ENCODE measurements at regions not wholly inside any gene's neighbourhood (a gene's known extent, or its start where the extent isn't known, plus 50 kb on each side); places are given as distances from the start of the nearest gene placed in this dataset.

DNA sequence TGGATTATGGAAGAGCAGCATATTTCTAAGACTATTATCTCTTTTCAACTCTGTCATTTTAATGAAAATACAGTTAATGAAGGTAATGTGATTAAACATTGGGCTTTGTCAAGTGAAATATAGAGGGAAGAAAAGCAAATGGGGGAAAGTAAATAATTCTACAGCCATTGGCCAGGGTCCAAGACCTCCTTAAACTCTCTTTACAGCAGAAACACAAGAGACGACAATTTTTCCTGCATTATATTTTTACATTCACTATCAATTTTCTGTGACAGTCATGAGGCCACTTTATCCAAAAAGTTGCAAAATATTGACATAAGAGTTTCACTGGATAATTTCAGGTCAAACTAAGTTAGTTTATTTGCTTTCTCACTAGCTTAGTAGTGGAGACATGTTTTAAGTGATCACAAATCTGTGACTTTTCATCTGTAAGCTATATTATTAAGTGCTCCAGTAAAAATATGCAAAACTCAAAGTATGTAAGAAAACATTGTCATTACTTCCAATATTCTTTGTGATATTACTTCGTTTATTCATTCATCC lies 385.9 kb upstream of the DPH6 start:
- no peak overlapping the region for H3K4me3 ChIP-seq (ENCODE audit: low read depth, poor library complexity, severe bottlenecking)
- DNase-seq (ENCODE audit: low spot score in 2 of 2) = no peak
- TF ChIP-seq, protein P1, sequence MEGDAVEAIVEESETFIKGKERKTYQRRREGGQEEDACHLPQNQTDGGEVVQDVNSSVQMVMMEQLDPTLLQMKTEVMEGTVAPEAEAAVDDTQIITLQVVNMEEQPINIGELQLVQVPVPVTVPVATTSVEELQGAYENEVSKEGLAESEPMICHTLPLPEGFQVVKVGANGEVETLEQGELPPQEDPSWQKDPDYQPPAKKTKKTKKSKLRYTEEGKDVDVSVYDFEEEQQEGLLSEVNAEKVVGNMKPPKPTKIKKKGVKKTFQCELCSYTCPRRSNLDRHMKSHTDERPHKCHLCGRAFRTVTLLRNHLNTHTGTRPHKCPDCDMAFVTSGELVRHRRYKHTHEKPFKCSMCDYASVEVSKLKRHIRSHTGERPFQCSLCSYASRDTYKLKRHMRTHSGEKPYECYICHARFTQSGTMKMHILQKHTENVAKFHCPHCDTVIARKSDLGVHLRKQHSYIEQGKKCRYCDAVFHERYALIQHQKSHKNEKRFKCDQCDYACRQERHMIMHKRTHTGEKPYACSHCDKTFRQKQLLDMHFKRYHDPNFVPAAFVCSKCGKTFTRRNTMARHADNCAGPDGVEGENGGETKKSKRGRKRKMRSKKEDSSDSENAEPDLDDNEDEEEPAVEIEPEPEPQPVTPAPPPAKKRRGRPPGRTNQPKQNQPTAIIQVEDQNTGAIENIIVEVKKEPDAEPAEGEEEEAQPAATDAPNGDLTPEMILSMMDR (IDR thresholded peaks at IDR 0.05) = no peak
- TF ChIP-seq POLR2A (IDR thresholded peaks at IDR 0.05) = no peak
- 74 to 76% methylated on average over 2 of the region's 2 CpGs for WGBS, 2 donors
- intact Hi-C loops (cut with DNase I; ENCODE audit: low total_unique reads) = no loop called here

DNA sequence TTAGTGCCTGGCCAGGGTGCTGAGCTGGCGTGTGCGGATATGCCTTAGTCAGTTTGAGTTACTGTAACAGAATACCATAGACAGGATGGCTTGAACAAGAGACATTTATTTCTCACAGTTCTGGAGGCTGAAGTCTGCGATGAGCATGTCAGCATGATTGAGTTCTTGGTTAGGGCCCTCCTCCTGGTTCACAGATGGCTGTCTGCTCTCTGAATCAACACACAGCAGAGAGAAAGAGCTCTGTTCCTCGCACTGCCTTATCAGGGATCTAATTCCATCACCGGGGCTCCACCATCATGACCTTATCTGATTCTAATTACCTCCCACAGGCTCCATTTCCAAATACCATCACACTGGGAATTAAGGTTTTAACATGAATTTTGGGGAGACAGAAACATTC lies 386.6 kb upstream of the DPH6 start:
- no peak overlapping the region for H3K4me3 ChIP-seq (ENCODE audit: low read depth, poor library complexity, severe bottlenecking)
- TF ChIP-seq POLR2A (IDR thresholded peaks at IDR 0.05) = no peak
- TF ChIP-seq, protein P1 (IDR thresholded peaks at IDR 0.05) = no peak
- DNase-seq (ENCODE audit: low spot score in 2 of 2) = no peak
- intact Hi-C loops (cut with DNase I; ENCODE audit: low total_unique reads) = no loop called here
- 70 to 74% methylated on average over 5 of the region's 5 CpGs for WGBS, 2 donors

DNA sequence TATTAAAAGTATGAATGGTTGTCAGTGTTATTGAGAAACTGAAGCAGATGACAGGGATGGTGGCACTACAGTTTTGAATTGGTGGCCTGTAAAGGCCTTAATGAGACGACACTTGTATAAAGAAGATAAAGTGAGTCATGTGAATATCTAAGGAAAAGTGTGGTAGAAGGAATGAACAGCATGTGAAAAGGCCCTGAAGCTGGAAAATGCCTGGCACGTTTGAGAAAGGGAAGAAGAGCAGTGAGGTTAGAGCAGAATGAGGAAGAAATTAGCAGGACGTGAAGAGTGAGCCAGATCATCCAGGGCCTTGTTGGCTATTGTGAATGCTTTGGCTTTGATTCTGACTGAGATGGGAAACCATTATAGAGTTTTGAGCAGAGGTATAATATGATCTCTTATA lies 387.6 kb upstream of the DPH6 start:
- no peak overlapping the region for H3K4me3 ChIP-seq (ENCODE audit: low read depth, poor library complexity, severe bottlenecking)
- TF ChIP-seq POLR2A (IDR thresholded peaks at IDR 0.05) = no peak
- TF ChIP-seq, protein P1 (IDR thresholded peaks at IDR 0.05) = no peak
- DNase-seq (ENCODE audit: low spot score in 2 of 2) = no peak
- WGBS, 2 donors = 67 to 79% methylated on average over 3 of the region's 3 CpGs
- intact Hi-C loops (cut with DNase I; ENCODE audit: low total_unique reads) = no loop called here

DNA sequence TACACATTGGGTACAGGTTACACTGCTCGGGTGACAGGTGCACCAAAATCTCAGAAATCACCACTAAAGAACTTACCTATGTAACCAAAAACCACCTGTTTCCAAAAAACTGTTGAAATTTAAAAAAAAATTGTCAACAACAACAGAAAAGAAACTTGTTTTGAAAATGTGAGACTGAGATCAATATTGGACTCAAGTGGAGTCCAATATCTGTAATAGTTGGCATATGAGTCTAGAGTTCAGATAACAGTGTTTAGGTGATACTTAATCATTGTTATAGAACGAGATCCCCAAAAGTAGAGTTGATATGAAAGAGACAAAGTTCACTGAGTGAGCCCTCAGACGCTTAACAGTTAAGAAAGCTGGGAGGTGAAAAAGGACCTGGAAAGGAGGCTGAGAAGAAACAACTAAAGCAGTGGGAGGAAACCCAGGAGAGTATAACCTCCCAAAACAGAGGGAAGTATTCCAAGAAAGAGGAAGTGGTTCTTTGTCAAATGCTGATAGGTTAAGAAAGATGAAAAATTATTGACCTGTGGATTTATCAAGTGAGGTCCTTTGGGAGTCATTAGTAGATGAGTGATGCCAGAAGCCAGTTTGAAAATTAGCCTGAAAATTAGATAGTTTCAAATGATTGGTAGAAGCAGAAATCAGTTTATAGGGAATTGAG lies 388.6 kb upstream of the DPH6 start:
- no peak for TF ChIP-seq POLR2A (IDR thresholded peaks at IDR 0.05)
- TF ChIP-seq, protein P1 (IDR thresholded peaks at IDR 0.05) = no peak
- H3K4me3 ChIP-seq (ENCODE audit: low read depth, poor library complexity, severe bottlenecking) = no peak overlapping the region
- intact Hi-C loops (cut with DNase I; ENCODE audit: low total_unique reads) = no loop called here
- no peak for DNase-seq (ENCODE audit: low spot score in 2 of 2)
- 88 to 92% methylated on average over 3 of the region's 3 CpGs for WGBS, 2 donors

DNA sequence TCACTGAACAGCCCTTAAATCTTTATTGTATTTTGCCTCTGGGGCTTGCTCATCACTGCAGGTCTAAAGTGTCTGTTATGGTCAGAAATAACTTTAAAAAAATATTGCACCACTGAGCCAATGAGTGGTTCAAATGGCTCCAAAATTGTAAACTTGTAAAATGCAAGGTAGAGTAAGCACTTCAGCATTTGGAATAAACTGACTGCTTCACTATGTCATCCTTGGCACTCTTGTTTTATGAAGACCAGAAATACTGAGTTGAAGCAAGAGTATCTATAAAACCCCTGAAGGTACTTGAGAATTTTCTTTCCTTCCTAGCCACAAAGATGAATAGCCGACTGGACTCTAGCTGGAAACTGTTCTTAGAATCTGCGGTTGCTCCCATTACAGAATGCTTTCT lies 390.3 kb upstream of the DPH6 start:
- WGBS, 2 donors = 86 to 87% methylated on average over 2 of the region's 2 CpGs
- intact Hi-C loops (cut with DNase I; ENCODE audit: low total_unique reads) = no loop called here

More for the DNA sequence above, 390.3 kb upstream of the DPH6 start:
- no peak overlapping the region for H3K4me3 ChIP-seq (ENCODE audit: low read depth, poor library complexity, severe bottlenecking)
- no peak for DNase-seq (ENCODE audit: low spot score in 2 of 2)
- TF ChIP-seq POLR2A (IDR thresholded peaks at IDR 0.05) = no peak
- TF ChIP-seq, protein P1 (IDR thresholded peaks at IDR 0.05) = no peak

Measured in lower leg skin (tissue), 4 donors.